ENCODE measurements at regions not wholly inside any gene's neighbourhood (a gene's known extent, or its start where the extent isn't known, plus 50 kb on each side); places are given as distances from the start of the nearest gene placed in this dataset.

- ATAC-seq (no peak), FAIRE-seq (no peak), DNase-seq (ENCODE audit: extremely low read depth in 1 of 4, low spot score in 3 of 4) (no peak)
- H3K79me2 ChIP-seq (ENCODE audit: control insufficient read depth, insufficient read depth, low read length) = no peaks in the 10 kb centered on the region
- no peak overlapping the region for H3K4me2 ChIP-seq (ENCODE audit: insufficient read depth, low read length)
- H3K9ac ChIP-seq (ENCODE audit: insufficient read depth in 1 of 2, low read depth in 2 of 2, low read length in 2 of 2) = no peak overlapping the region
- H4K20me1 ChIP-seq (replicated peaks; ENCODE audit: control insufficient read depth, insufficient read depth, low read length) = no peaks in the 10 kb centered on the region
- no peak overlapping the region for H2AFZ ChIP-seq (ENCODE audit: low read depth, low read length)
- H3K9me3 ChIP-seq (replicated peaks; ENCODE audit: control insufficient read depth, insufficient read depth, low read depth, low read length) = no peaks in the 10 kb centered on the region
- no peaks in the 10 kb centered on the region; a peak in 2 of 5 replicates for H3K4me1 ChIP-seq (replicated peaks in 1 of 2; ENCODE audit: control insufficient read depth in 2 of 2, insufficient read depth in 2 of 2, low read length in 2 of 2)
- no peaks in the 10 kb centered on the region for H3K36me3 ChIP-seq (ENCODE audit: control insufficient read depth, insufficient read depth, low read length)
- H3K4me3 ChIP-seq = no peak overlapping the region
- CTCF ChIA-PET (ENCODE audit: low intra/inter-chr PET ratio) = no interaction called here
- H3K27me3 ChIP-seq (ENCODE audit: control insufficient read depth in 2 of 2, insufficient read depth in 2 of 2, low read length in 2 of 2) = peaks cover 0 to 12% of the 10 kb centered on the region in 2 experiments; a peak in 1 of 5 replicates
- WGBS (ENCODE audit: insufficient coverage, low coverage, missing lambda C conversion rate) = 0% methylated on average over 3 of the region's 5 CpGs
- intact Hi-C loops (cut with micrococcal nuclease) (no loop called here), in situ Hi-C loops (cut with MboI) (no loop called here)
- BruUV-seq (replicated peaks) = no TSS peak
- no peak overlapping the region for H3K27ac ChIP-seq (ENCODE audit: extremely low read depth, low read depth, low read length)
- H3K9me1 ChIP-seq (ENCODE audit: control insufficient read depth, insufficient read depth, low read length) = no peaks in the 10 kb centered on the region
- POLR2A ChIA-PET = no interaction called here
- TF ChIP-seq MTA2 (IDR thresholded peaks at IDR 0.05; ENCODE audit: low read depth) = no peak
- TF ChIP-seq, protein P1, sequence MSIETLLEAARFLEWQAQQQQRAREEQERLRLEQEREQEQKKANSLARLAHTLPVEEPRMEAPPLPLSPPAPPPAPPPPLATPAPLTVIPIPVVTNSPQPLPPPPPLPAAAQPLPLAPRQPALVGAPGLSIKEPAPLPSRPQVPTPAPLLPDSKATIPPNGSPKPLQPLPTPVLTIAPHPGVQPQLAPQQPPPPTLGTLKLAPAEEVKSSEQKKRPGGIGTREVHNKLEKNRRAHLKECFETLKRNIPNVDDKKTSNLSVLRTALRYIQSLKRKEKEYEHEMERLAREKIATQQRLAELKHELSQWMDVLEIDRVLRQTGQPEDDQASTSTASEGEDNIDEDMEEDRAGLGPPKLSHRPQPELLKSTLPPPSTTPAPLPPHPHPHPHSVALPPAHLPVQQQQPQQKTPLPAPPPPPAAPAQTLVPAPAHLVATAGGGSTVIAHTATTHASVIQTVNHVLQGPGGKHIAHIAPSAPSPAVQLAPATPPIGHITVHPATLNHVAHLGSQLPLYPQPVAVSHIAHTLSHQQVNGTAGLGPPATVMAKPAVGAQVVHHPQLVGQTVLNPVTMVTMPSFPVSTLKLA (conservative IDR thresholded peaks at IDR 0.05) = no peak
- TF ChIP-seq CBFA2T3 (IDR thresholded peaks at IDR 0.05) = no peak
- TF ChIP-seq STAT5A (IDR thresholded peaks at IDR 0.05; ENCODE audit: borderline replicate concordance, low read length) = no peak
- no peak for TF ChIP-seq FOXA1 (IDR thresholded peaks at IDR 0.05; ENCODE audit: borderline replicate concordance)
- no peak for TF ChIP-seq ZEB2 (IDR thresholded peaks at IDR 0.05)
- TF ChIP-seq, protein P2, sequence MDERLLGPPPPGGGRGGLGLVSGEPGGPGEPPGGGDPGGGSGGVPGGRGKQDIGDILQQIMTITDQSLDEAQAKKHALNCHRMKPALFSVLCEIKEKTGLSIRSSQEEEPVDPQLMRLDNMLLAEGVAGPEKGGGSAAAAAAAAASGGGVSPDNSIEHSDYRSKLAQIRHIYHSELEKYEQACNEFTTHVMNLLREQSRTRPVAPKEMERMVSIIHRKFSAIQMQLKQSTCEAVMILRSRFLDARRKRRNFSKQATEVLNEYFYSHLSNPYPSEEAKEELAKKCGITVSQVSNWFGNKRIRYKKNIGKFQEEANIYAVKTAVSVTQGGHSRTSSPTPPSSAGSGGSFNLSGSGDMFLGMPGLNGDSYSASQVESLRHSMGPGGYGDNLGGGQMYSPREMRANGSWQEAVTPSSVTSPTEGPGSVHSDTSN (CRISPR knock-in tag; IDR thresholded peaks at IDR 0.05; ENCODE audit: low read depth) = no peak
- TF ChIP-seq, protein P2 (tag; conservative IDR thresholded peaks at IDR 0.05; ENCODE audit: low read depth) = no peak
- no peak for TF ChIP-seq ZNF592 (IDR thresholded peaks at IDR 0.05)
- no peak for TF ChIP-seq PTRF (tag; IDR thresholded peaks at IDR 0.05)
- TF ChIP-seq HIVEP1 (CRISPR knock-in tag; IDR thresholded peaks at IDR 0.05) = no peak
- TF ChIP-seq ZBTB5 (IDR thresholded peaks at IDR 0.05) = no peak
- no peak for TF ChIP-seq EZH2 (IDR thresholded peaks at IDR 0.05; ENCODE audit: borderline replicate concordance, low read depth, low read length)
- TF ChIP-seq NBN (IDR thresholded peaks at IDR 0.05; ENCODE audit: low read depth) = no peak
These were observed 98.7 kb downstream of the KCNJ12 start for GRCh38 chr17:21474815-21475214.
